IMR-90 (cell line): ENCODE measurements at regions not wholly inside any gene's neighbourhood (a gene's known extent, or its start where the extent isn't known, plus 50 kb on each side); places are given as distances from the start of the nearest gene placed in this dataset.

Experiments
- ATAC-seq: fragments of 200-7000 bp; cut with Tn5 transposase; 2 replicates; pipeline ENCODE4 v1.9.1; 2020; ENCODE audit warnings: low read depth, mild to moderate bottlenecking, moderate library complexity
- BruUV-seq: library from RNA; stranded (reverse); fragments of 400-500 nt; replicated peaks from 2 replicates; lab custom pipeline; 2021; lab: Mats Ljungman, UMichigan
- CTCF ChIA-PET: fragments of 300-600 bp; formaldehyde crosslinking; extraction: SDS; loops from one replicate; lab custom pipeline; 2021; ENCODE audit warnings: antibody characterized with exemption; lab: Yijun Ruan, JAX
- POLR2A ChIA-PET: fragments of 300-600 bp; sonication (Branson Sonifier 250); formaldehyde crosslinking; loops from one replicate; lab custom pipeline; 2022; ENCODE audit warnings: antibody characterized with exemption; ENCODE audit not compliant: unreplicated experiment; lab: Charles Lee
- DNase-seq: peaks from one replicate; pipeline ENCODE4 v3.0.0; 2013
- H2AFZ ChIP-seq: replicated peaks from 2 replicates; pipeline ENCODE3; 2013; ENCODE audit warnings: low read length, mild to moderate bottlenecking; ENCODE audit not compliant: poor library complexity
- H2AK5ac ChIP-seq: 2 replicates; pipeline ENCODE4 v1.6.1; 2013; ENCODE audit warnings: low read depth, low read length, inconsistent platforms
- H2AK9ac ChIP-seq: replicated peaks from 2 replicates; pipeline ENCODE3; 2013; ENCODE audit warnings: mild to moderate bottlenecking, low read depth, low read length, moderate library complexity; ENCODE audit not compliant: poor library complexity
- H2BK120ac ChIP-seq: 2 replicates; pipeline ENCODE4 v1.6.1; 2013; ENCODE audit warnings: low read depth, low read length, inconsistent platforms
- H2BK15ac ChIP-seq: 3 replicates; pipeline ENCODE4 v1.6.1; 2013; ENCODE audit warnings: low read depth, low read length, inconsistent platforms
- H2BK20ac ChIP-seq: 2 replicates; pipeline ENCODE4 v1.6.1; 2013; ENCODE audit warnings: low read depth, mild to moderate bottlenecking, inconsistent platforms, low read length, moderate library complexity
- H2BK5ac ChIP-seq: 2 replicates; pipeline ENCODE4 v1.6.1; 2013; ENCODE audit warnings: mild to moderate bottlenecking, low read depth, low read length, inconsistent platforms; ENCODE audit not compliant: poor library complexity, severe bottlenecking
- H3K14ac ChIP-seq: replicated peaks from 2 replicates; pipeline ENCODE4 v1.6.1; 2013; ENCODE audit warnings: low read depth, low read length, inconsistent platforms
- H3K18ac ChIP-seq: 2 replicates; pipeline ENCODE4 v1.6.1; 2013; ENCODE audit warnings: low read depth, low read length, control low read depth
- H3K23ac ChIP-seq: 2 replicates; pipeline ENCODE4 v1.6.1; 2013; ENCODE audit warnings: low read depth, low read length, inconsistent platforms
- H3K27ac ChIP-seq: 2 replicates; pipeline ENCODE4 v1.5.1; 2013; ENCODE audit warnings: mild to moderate bottlenecking, control low read depth, low read length; ENCODE audit not compliant: insufficient read depth
- H3K27me3 ChIP-seq: 2 replicates; pipeline ENCODE4 v1.6.1; 2013; ENCODE audit warnings: low read length; ENCODE audit not compliant: control insufficient read depth, insufficient read depth
- H3K36me3 ChIP-seq: 2 replicates; pipeline ENCODE4 v1.6.1; 2013; ENCODE audit warnings: low read length, mixed read lengths; ENCODE audit not compliant: control insufficient read depth, insufficient read depth
- H3K4ac ChIP-seq: 2 replicates; pipeline ENCODE4 v1.6.1; 2013; ENCODE audit warnings: low read depth, low read length, inconsistent platforms
- H3K4me1 ChIP-seq: 2 replicates; pipeline ENCODE4 v1.6.1; 2013; ENCODE audit warnings: low read length, mixed read lengths; ENCODE audit not compliant: control insufficient read depth, insufficient read depth
- H3K4me2 ChIP-seq: 2 replicates; pipeline ENCODE4 v1.6.1; 2013; ENCODE audit warnings: low read depth, mild to moderate bottlenecking, control low read depth, low read length, moderate library complexity
- H3K4me3 ChIP-seq: 2 replicates; pipeline ENCODE4 v1.5.1; 2013; ENCODE audit warnings: low read depth, mild to moderate bottlenecking, control low read depth, low read length, moderate library complexity; ENCODE audit not compliant: insufficient read depth
- H3K56ac ChIP-seq: 2 replicates; pipeline ENCODE4 v1.6.1; 2013; ENCODE audit warnings: low read length, inconsistent platforms; ENCODE audit not compliant: insufficient read depth; ENCODE audit errors: extremely low read depth
- H3K79me1 ChIP-seq, 2 experiments: 2 replicates each; pipeline ENCODE4 v1.6.1; 2013; ENCODE audit warnings: low read length in 2 of 2, inconsistent platforms in 1 of 2, low read depth in 1 of 2
- H3K9ac ChIP-seq: 2 replicates; pipeline ENCODE4 v1.6.1; 2013; ENCODE audit warnings: low read depth, low read length, control low read depth
- H3K9me1 ChIP-seq: 2 replicates; pipeline ENCODE4 v1.6.1; 2013; ENCODE audit warnings: low read length, inconsistent platforms; ENCODE audit not compliant: insufficient read depth
- H3K9me3 ChIP-seq: 2 replicates; pipeline ENCODE4 v1.6.1; 2013; ENCODE audit warnings: low read length; ENCODE audit not compliant: control insufficient read depth, insufficient read depth
- H4K20me1 ChIP-seq: 2 replicates; pipeline ENCODE4 v1.6.1; 2013; ENCODE audit warnings: low read length, inconsistent platforms; ENCODE audit not compliant: insufficient read depth
- H4K5ac ChIP-seq: 2 replicates; pipeline ENCODE4 v1.6.1; 2013; ENCODE audit warnings: mild to moderate bottlenecking, low read depth, low read length, control low read depth
- H4K8ac ChIP-seq, 2 experiments: 2 replicates each; pipeline ENCODE4 v1.6.1; 2013; ENCODE audit warnings: low read depth in 2 of 2, low read length in 2 of 2, control low read depth in 1 of 2, inconsistent platforms in 1 of 2
- H4K91ac ChIP-seq: 2 replicates; pipeline ENCODE4 v1.6.1; 2013; ENCODE audit warnings: low read depth, low read length, inconsistent platforms; ENCODE audit not compliant: insufficient read depth
- BHLHE40 ChIP-seq: fragments of 150-350 bp; IDR thresholded peaks from 2 replicates; pipeline ENCODE4 v1.6.1; 2016; ENCODE audit warnings: mild to moderate bottlenecking, low read depth, low read length
- CEBPB ChIP-seq: IDR thresholded peaks from 2 replicates; pipeline ENCODE4 v1.6.1; 2012; ENCODE audit warnings: low read depth, low read length, improper control_type of control experiment
- FOS ChIP-seq: fragments of 150-350 bp; IDR thresholded peaks from 2 replicates; pipeline ENCODE4 v1.6.1; 2016; ENCODE audit warnings: low read depth, low read length
- MAFK ChIP-seq: IDR thresholded peaks from 2 replicates; pipeline ENCODE4 v1.6.1; 2012; ENCODE audit warnings: low read depth, low read length, improper control_type of control experiment
- MAZ ChIP-seq: IDR thresholded peaks from 2 replicates; pipeline ENCODE4 v1.6.1; 2012; ENCODE audit warnings: low read depth, mild to moderate bottlenecking, low read length, improper control_type of control experiment, moderate library complexity, borderline replicate concordance
- MXI1 ChIP-seq: IDR thresholded peaks from 2 replicates; pipeline ENCODE4 v1.6.1; 2012; ENCODE audit warnings: low read depth, mild to moderate bottlenecking, low read length, moderate library complexity, borderline replicate concordance
- POLR2A ChIP-seq: IDR thresholded peaks from 2 replicates; pipeline ENCODE4 v1.6.1; 2012; ENCODE audit warnings: mild to moderate bottlenecking, low read depth, low read length
- RAD21 ChIP-seq: IDR thresholded peaks from 2 replicates; pipeline ENCODE4 v1.6.1; 2012; ENCODE audit warnings: low read length, improper control_type of control experiment
- RCOR1 ChIP-seq: IDR thresholded peaks from 2 replicates; pipeline ENCODE4 v1.6.1; 2012; ENCODE audit warnings: mild to moderate bottlenecking, low read length, improper control_type of control experiment; ENCODE audit not compliant: insufficient replicate concordance
- WGBS, 2 experiments: methylation state at CpG; one replicate each; pipeline versions ENCODE4 v1.1.5 to v1.1.7; 2013; ENCODE audit warnings: missing lambda C conversion rate in 2 of 2; ENCODE audit not compliant: insufficient read length in 1 of 2; ENCODE audit errors: extremely low coverage in 2 of 2; 5-methylcytosine and 5-hydroxymethylcytosine counted together
- dilution Hi-C: fragments of 300-500 bp; cut with HindIII; formaldehyde crosslinking; loops from one replicate; pipeline ENCODE4 v1.14.3; 2018; ENCODE audit warnings: low sequenced_read_pairs; ENCODE audit not compliant: unreplicated experiment
- in situ Hi-C: fragments of 300-500 bp; cut with MboI; formaldehyde crosslinking; loops from 3 replicates; pipeline ENCODE4 v1.14.3; 2019; ENCODE audit warnings: low sequenced_read_pairs, inconsistent platforms, mixed read lengths
- intact Hi-C: fragments of 100-400 bp; cut with micrococcal nuclease; formaldehyde crosslinking; loops from 2 replicates; pipeline ENCODE4 v1.10.0; 2022
- TF ChIP-seq, protein P1 (sequence below): fragments of 150-350 bp; IDR thresholded peaks from 2 replicates; pipeline ENCODE4 v1.6.1; 2016; ENCODE audit warnings: low read depth, mild to moderate bottlenecking, low read length, moderate library complexity, borderline replicate concordance
- TF ChIP-seq, protein P2 (sequence below): conservative IDR thresholded peaks from 2 replicates; pipeline ENCODE4 v1.5.1; 2012; ENCODE audit warnings: mild to moderate bottlenecking, low read depth, low read length, improper control_type of control experiment
- TF ChIP-seq, protein P3 (sequence below): fragments of 150-350 bp; IDR thresholded peaks from 2 replicates; pipeline ENCODE4 v1.6.1; 2017; ENCODE audit warnings: mild to moderate bottlenecking, antibody characterized with exemption, low read length, low read depth

DNA sequence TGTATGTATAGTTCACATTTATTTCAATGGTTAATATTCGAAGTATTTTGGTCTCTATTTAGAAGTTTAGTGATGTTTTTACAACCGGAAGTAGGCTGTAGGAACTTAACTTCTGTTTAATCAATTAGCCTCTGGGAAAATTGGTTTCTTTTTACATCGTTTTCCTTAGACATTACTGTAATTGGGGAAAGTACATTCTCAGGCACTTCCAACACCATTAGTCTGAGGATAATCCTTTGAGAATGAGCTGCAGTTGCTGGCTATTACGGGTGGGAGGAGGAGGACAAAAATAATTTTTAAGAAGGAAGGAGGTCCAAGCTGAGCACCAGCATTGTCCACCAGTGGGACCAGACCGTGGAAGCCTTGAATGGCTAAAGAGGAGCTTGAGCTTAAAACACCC is 70.4 kb upstream of the ST3GAL5 start:
- H3K4me1 ChIP-seq, result no peaks in the 10 kb centered on the region
- ATAC-seq (no peak), DNase-seq (no peak)
- intact Hi-C loops, result no loop called here
- H4K8ac ChIP-seq, result no peak overlapping the region
- no peak overlapping the region for H2BK120ac ChIP-seq
- H2BK5ac ChIP-seq, result no peak overlapping the region
- no peaks in the 10 kb centered on the region for H4K20me1 ChIP-seq
- H3K56ac ChIP-seq, result no peak overlapping the region
- in situ Hi-C loops, result no loop called here
- H3K4me3 ChIP-seq, result no peak overlapping the region
- H4K5ac ChIP-seq, result no peak overlapping the region
- no peak overlapping the region for H3K18ac ChIP-seq
- H3K9me1 ChIP-seq, result peaks cover 4% of the 10 kb centered on the region; the same call in 1 of the 2 replicates
- POLR2A ChIA-PET, result no interaction called here
- H2AK9ac ChIP-seq, result no peak overlapping the region
- dilution Hi-C loops, result no loop called here
- H3K4me2 ChIP-seq, result no peak overlapping the region
- no peak overlapping the region for H3K27ac ChIP-seq
- H3K79me1 ChIP-seq, result no peaks in the 10 kb centered on the region; a peak in 1 of 4 replicates
- H3K14ac ChIP-seq, result no peak overlapping the region
- CTCF ChIA-PET, result interaction anchor here (0.7 kb wide), 1 partner anchor 13 kb away, joined by 3 read pairs; no protein-coding TSS in a partner anchor
- H3K4ac ChIP-seq, result no peak overlapping the region
- H3K27me3 ChIP-seq, result peaks cover 2% of the 10 kb centered on the region; the same call in 1 of the 2 replicates
- no peak overlapping the region for H2BK15ac ChIP-seq
- no peak overlapping the region for H2AK5ac ChIP-seq
- H2AFZ ChIP-seq, result peak overlapping the region; percentile 58
- H3K23ac ChIP-seq, result no peak overlapping the region
- no TSS peak for BruUV-seq
- no peaks in the 10 kb centered on the region for H3K36me3 ChIP-seq
- H2BK20ac ChIP-seq, result no peak overlapping the region
- peaks cover 11% of the 10 kb centered on the region for H3K9me3 ChIP-seq
- TF ChIP-seq, protein P1, sequence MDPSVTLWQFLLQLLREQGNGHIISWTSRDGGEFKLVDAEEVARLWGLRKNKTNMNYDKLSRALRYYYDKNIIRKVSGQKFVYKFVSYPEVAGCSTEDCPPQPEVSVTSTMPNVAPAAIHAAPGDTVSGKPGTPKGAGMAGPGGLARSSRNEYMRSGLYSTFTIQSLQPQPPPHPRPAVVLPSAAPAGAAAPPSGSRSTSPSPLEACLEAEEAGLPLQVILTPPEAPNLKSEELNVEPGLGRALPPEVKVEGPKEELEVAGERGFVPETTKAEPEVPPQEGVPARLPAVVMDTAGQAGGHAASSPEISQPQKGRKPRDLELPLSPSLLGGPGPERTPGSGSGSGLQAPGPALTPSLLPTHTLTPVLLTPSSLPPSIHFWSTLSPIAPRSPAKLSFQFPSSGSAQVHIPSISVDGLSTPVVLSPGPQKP, result no peak
- TF ChIP-seq BHLHE40 (no peak), MAZ (no peak), POLR2A (no peak), CEBPB (no peak), RCOR1 (no peak), MXI1 (no peak), RAD21 (no peak), MAFK (no peak), FOS (no peak)
- TF ChIP-seq, protein P2, sequence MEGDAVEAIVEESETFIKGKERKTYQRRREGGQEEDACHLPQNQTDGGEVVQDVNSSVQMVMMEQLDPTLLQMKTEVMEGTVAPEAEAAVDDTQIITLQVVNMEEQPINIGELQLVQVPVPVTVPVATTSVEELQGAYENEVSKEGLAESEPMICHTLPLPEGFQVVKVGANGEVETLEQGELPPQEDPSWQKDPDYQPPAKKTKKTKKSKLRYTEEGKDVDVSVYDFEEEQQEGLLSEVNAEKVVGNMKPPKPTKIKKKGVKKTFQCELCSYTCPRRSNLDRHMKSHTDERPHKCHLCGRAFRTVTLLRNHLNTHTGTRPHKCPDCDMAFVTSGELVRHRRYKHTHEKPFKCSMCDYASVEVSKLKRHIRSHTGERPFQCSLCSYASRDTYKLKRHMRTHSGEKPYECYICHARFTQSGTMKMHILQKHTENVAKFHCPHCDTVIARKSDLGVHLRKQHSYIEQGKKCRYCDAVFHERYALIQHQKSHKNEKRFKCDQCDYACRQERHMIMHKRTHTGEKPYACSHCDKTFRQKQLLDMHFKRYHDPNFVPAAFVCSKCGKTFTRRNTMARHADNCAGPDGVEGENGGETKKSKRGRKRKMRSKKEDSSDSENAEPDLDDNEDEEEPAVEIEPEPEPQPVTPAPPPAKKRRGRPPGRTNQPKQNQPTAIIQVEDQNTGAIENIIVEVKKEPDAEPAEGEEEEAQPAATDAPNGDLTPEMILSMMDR, result no peak
- TF ChIP-seq, protein P3, sequence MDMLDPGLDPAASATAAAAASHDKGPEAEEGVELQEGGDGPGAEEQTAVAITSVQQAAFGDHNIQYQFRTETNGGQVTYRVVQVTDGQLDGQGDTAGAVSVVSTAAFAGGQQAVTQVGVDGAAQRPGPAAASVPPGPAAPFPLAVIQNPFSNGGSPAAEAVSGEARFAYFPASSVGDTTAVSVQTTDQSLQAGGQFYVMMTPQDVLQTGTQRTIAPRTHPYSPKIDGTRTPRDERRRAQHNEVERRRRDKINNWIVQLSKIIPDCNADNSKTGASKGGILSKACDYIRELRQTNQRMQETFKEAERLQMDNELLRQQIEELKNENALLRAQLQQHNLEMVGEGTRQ, result no peak
- no CpG with 5 or more reads among the region's 5 CpGs for WGBS, 2 experiments
- no peak overlapping the region for H3K9ac ChIP-seq
- H4K91ac ChIP-seq, result no peak overlapping the region
